Fibroblast of lung (primary cell): ENCODE measurements at regions not wholly inside any gene's neighbourhood (a gene's known extent, or its start where the extent isn't known, plus 50 kb on each side); places are given as distances from the start of the nearest gene placed in this dataset.

Source experiments
- CTCF ChIP-seq, 2 donors: IDR thresholded peaks in 1 of 2; conservative IDR thresholded peaks in 1 of 2; 1 replicate in 1 of 2; 2 replicates in 1 of 2; pipeline ENCODE4 v1.5.1; 2011 to 2012; ENCODE audit warnings: low read length in 2 of 2, control low read depth in 1 of 2, inconsistent platforms in 1 of 2, low read depth in 1 of 2, mild to moderate bottlenecking in 1 of 2
- EZH2 ChIP-seq: IDR thresholded peaks from 2 replicates; pipeline ENCODE4 v1.5.1; 2012; ENCODE audit warnings: low read length, control low read depth, mild to moderate bottlenecking; ENCODE audit errors: missing control alignments

GRCh38 chr11:69574608-69575255 is 66.2 kb upstream of the CCND1 start:
- TF ChIP-seq EZH2 (no peak), CTCF (conservative IDR thresholded peaks at IDR 0.05 in 1 of 2, IDR thresholded peaks at IDR 0.05 in 1 of 2; ENCODE audit: low read depth in 1 of 2, low read length in 2 of 2) (no peak)
